Panc1 (cell line): ENCODE measurements at regions not wholly inside any gene's neighbourhood (a gene's known extent, or its start where the extent isn't known, plus 50 kb on each side); places are given as distances from the start of the nearest gene placed in this dataset.

Experiments
- ATAC-seq: fragments of 200-7000 bp; cut with Tn5 transposase; 2 replicates; pipeline ENCODE4 v1.9.1; 2020; ENCODE audit warnings: mild to moderate bottlenecking, moderate library complexity
- BruUV-seq: library from RNA; stranded (reverse); fragments of 400-500 nt; replicated peaks from 2 replicates; lab custom pipeline; 2021; lab: Mats Ljungman, UMichigan
- CTCF ChIA-PET: fragments of 300-600 bp; sonication (Branson Sonifier 250); formaldehyde crosslinking; loops from one replicate; lab custom pipeline; 2022; ENCODE audit warnings: antibody characterized with exemption; lab: Charles Lee
- POLR2A ChIA-PET: fragments of 300-600 bp; sonication (Branson Sonifier 250); formaldehyde crosslinking; loops from one replicate; lab custom pipeline; 2022; ENCODE audit warnings: antibody characterized with exemption; lab: Charles Lee
- DNase-seq: peaks from one replicate; pipeline ENCODE4 v3.0.0-alpha.2; 2010; ENCODE audit warnings: low read depth, low spot score
- H3K27ac ChIP-seq: 2 replicates; pipeline ENCODE4 v1.5.1; 2011; ENCODE audit warnings: mild to moderate bottlenecking, low read length, inconsistent platforms
- H3K27me3 ChIP-seq: fragments of 200-500 bp; sonication (Bioruptor generic); 2 replicates; pipeline ENCODE4 v1.6.0; 2014; ENCODE audit warnings: low read length, inconsistent platforms; ENCODE audit not compliant: control insufficient read depth, insufficient read depth
- H3K36me3 ChIP-seq: fragments of 200-500 bp; sonication (Bioruptor generic); 2 replicates; pipeline ENCODE4 v1.5.1; 2014; ENCODE audit warnings: inconsistent platforms, mild to moderate bottlenecking, low read length, moderate library complexity; ENCODE audit not compliant: control insufficient read depth, insufficient read depth
- H3K4me1 ChIP-seq: 2 replicates; pipeline ENCODE4 v1.5.1; 2011; ENCODE audit warnings: inconsistent platforms, mild to moderate bottlenecking, low read length, moderate library complexity; ENCODE audit not compliant: control insufficient read depth, insufficient read depth
- H3K4me3 ChIP-seq, 2 experiments: 2 replicates each; pipeline ENCODE4 v1.5.1; 2011 to 2012; ENCODE audit warnings: low read depth in 2 of 2, low read length in 2 of 2, mild to moderate bottlenecking in 2 of 2, inconsistent platforms in 1 of 2, moderate library complexity in 1 of 2
- H3K9me3 ChIP-seq: fragments of 200-500 bp; sonication (Bioruptor generic); 2 replicates; pipeline ENCODE4 v1.5.1; 2014; ENCODE audit warnings: low read depth, mild to moderate bottlenecking, inconsistent platforms, low read length, moderate library complexity; ENCODE audit not compliant: control insufficient read depth, insufficient read depth
- CTCF ChIP-seq: fragments of 450-650 bp; IDR thresholded peaks from 2 replicates; pipeline ENCODE4 v1.5.1; 2017; ENCODE audit warnings: mild to moderate bottlenecking
- POLR2AphosphoS5 ChIP-seq: IDR thresholded peaks from 2 replicates; pipeline ENCODE4 v1.6.1; 2012; ENCODE audit warnings: mild to moderate bottlenecking, low read depth, low read length, moderate library complexity
- REST ChIP-seq, 2 experiments: IDR thresholded peaks; 2 replicates each; pipeline ENCODE4 v1.6.1; 2011 to 2012; ENCODE audit warnings: low read depth in 2 of 2, control low read depth in 1 of 2, low read length in 1 of 2, mild to moderate bottlenecking in 1 of 2, moderate library complexity in 1 of 2; ENCODE audit not compliant: insufficient read depth in 1 of 2
- SIN3A ChIP-seq: IDR thresholded peaks from 2 replicates; pipeline ENCODE4 v1.6.1; 2012; ENCODE audit warnings: low read depth, mild to moderate bottlenecking, low read length, moderate library complexity, borderline replicate concordance; ENCODE audit not compliant: insufficient read depth
- TCF7L2 ChIP-seq: IDR thresholded peaks from 2 replicates; pipeline ENCODE4 v1.6.1; 2011; ENCODE audit warnings: mild to moderate bottlenecking, low read depth, low read length, inconsistent platforms
- in situ Hi-C: cut with HindIII; loops from 2 replicates; pipeline ENCODE4 v1.10.0; 2016; ENCODE audit warnings: low sequenced_read_pairs, low pct_unique_long_range_greater_than_20kb
- intact Hi-C: fragments of 100-400 bp; cut with micrococcal nuclease; formaldehyde crosslinking; loops from one replicate; pipeline ENCODE4 v1.10.0; 2022; ENCODE audit not compliant: unreplicated experiment

DNA sequence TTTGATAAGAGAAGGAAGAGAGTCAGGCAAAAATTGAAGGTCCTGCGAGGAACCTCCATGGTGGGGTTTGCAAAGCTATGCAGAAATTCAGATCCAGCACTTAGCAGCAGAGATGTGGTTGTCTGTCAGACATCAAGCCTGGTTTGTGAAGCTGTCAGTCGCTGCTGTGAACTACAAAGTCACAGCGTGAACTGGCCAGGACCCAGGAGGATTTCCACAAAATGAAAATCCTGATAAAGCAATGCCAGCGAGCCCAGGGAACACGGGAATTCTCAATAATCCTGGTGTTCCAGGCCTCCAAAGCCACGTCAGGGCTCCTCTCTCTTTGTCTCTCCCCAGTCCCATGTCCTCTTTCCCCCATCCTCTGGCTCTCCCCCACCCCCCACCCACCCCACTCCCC lies 296.9 kb upstream of the GADL1 start:
- no TSS peak for BruUV-seq
- no peak for TF ChIP-seq REST (IDR thresholded peaks at IDR 0.05; ENCODE audit: insufficient read depth in 1 of 2, low read depth in 2 of 2, low read length in 1 of 2)
- TF ChIP-seq CTCF: no peak
- no peak for TF ChIP-seq SIN3A
- no peak for TF ChIP-seq POLR2AphosphoS5
- TF ChIP-seq TCF7L2: no peak
- Histone ChIP-seq H3K27me3 (no peaks in the 10 kb centered on the region), H3K36me3 (no peaks in the 10 kb centered on the region), H3K4me3 (no peak overlapping the region), H3K27ac (no peak overlapping the region), H3K4me1 (no peaks in the 10 kb centered on the region), H3K9me3 (no peaks in the 10 kb centered on the region)
- ChIA-PET POLR2A (no interaction called here), CTCF (no interaction called here)
- intact Hi-C loops: no loop called here
- DNase-seq (no peak), ATAC-seq (no peak)
- in situ Hi-C loops: no loop called here

- Histone ChIP-seq H3K4me1 (no peaks in the 10 kb centered on the region), H3K4me3 (no peak overlapping the region), H3K27ac (no peak overlapping the region), H3K36me3 (no peaks in the 10 kb centered on the region), H3K27me3 (no peaks in the 10 kb centered on the region), H3K9me3 (no peaks in the 10 kb centered on the region)
- ChIA-PET POLR2A (no interaction called here), CTCF (no interaction called here)
- in situ Hi-C loops: no loop called here
- no TSS peak for BruUV-seq
- TF ChIP-seq TCF7L2 (no peak), POLR2AphosphoS5 (no peak), REST (IDR thresholded peaks at IDR 0.05; ENCODE audit: insufficient read depth in 1 of 2, low read depth in 2 of 2, low read length in 1 of 2) (no peak), SIN3A (no peak)
- DNase-seq (no peak), ATAC-seq (no peak)
- intact Hi-C loops: no loop called here
Measured at GRCh38 chr3:31193429-31193828, 299.0 kb upstream of the GADL1 start.
